ENCODE measurements at regions not wholly inside any gene's neighbourhood (a gene's known extent, or its start where the extent isn't known, plus 50 kb on each side); places are given as distances from the start of the nearest gene placed in this dataset.

DNA sequence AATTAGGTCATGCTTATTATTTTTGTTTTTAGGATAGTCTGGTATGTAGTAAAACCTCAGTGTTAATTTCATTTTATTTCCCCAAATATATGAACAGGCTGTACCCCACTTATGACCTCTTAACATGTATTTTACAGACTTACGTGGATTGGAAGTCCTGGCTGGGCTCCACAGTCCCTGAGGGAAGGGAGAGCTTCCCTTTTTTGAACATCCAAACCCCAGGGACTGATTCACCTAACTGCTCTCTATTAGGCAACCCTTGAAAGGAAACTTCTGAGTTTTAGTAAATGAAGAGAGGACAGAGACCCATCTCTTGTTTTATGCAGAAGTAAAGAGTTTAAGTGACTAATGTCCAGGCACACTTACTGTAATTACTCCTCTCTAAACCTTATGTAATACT lies 233.1 kb upstream of the SPRY1 start:
- in situ Hi-C loops (cut with MboI; ENCODE audit: low sequenced_read_pairs in 4 of 4) (no loop called here), intact Hi-C loops (cut with DNase I; ENCODE audit: low total_unique reads) (no loop called here)
- Histone ChIP-seq H3K4me3 (no peak overlapping the region), H3K9me3 (no peaks in the 10 kb centered on the region), H3K27me3 (no peaks in the 10 kb centered on the region), H3K27ac (no peak overlapping the region), H3K4me1 (no peaks in the 10 kb centered on the region), H3K36me3 (no peaks in the 10 kb centered on the region)
- ATAC-seq: peak; percentile 18 to 23
- DNase-seq: peak in 1 of 2 donors; percentile 2
- no peak for TF ChIP-seq POLR2A (IDR thresholded peaks at IDR 0.05)
- TF ChIP-seq, protein P1, sequence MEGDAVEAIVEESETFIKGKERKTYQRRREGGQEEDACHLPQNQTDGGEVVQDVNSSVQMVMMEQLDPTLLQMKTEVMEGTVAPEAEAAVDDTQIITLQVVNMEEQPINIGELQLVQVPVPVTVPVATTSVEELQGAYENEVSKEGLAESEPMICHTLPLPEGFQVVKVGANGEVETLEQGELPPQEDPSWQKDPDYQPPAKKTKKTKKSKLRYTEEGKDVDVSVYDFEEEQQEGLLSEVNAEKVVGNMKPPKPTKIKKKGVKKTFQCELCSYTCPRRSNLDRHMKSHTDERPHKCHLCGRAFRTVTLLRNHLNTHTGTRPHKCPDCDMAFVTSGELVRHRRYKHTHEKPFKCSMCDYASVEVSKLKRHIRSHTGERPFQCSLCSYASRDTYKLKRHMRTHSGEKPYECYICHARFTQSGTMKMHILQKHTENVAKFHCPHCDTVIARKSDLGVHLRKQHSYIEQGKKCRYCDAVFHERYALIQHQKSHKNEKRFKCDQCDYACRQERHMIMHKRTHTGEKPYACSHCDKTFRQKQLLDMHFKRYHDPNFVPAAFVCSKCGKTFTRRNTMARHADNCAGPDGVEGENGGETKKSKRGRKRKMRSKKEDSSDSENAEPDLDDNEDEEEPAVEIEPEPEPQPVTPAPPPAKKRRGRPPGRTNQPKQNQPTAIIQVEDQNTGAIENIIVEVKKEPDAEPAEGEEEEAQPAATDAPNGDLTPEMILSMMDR (IDR thresholded peaks at IDR 0.05 in 4 of 5, conservative IDR thresholded peaks at IDR 0.05 in 1 of 5): no peak

DNA sequence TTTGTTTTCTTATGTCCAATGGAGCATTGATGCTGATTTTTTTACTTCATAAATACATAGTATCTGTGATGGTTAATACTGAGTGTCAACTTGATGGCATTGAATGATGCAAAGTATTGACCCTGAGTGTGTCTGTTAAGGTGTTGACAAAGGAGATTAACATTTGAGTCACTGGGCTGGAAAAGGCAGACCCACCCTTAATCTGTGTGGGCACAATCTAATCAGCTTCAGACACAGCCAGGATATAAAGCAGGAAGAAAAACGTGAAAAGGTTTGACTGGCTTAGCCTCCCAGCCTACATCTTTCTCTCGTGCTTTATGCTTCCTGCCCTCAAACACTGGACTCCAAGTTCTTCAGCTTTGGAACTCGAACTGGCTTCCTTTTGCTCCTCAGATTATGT lies 230.6 kb upstream of the SPRY1 start:
- in situ Hi-C loops (cut with MboI; ENCODE audit: low sequenced_read_pairs in 4 of 4) (no loop called here), intact Hi-C loops (cut with DNase I; ENCODE audit: low total_unique reads) (no loop called here)
- DNase-seq (no peak), ATAC-seq (no peak)
- Histone ChIP-seq H3K36me3 (no peaks in the 10 kb centered on the region), H3K27me3 (no peaks in the 10 kb centered on the region), H3K27ac (no peak overlapping the region), H3K9me3 (no peaks in the 10 kb centered on the region), H3K4me3 (no peak overlapping the region), H3K4me1 (no peaks in the 10 kb centered on the region)
- TF ChIP-seq, protein P1 (IDR thresholded peaks at IDR 0.05 in 4 of 5, conservative IDR thresholded peaks at IDR 0.05 in 1 of 5): no peak
- TF ChIP-seq POLR2A (IDR thresholded peaks at IDR 0.05): no peak

DNA sequence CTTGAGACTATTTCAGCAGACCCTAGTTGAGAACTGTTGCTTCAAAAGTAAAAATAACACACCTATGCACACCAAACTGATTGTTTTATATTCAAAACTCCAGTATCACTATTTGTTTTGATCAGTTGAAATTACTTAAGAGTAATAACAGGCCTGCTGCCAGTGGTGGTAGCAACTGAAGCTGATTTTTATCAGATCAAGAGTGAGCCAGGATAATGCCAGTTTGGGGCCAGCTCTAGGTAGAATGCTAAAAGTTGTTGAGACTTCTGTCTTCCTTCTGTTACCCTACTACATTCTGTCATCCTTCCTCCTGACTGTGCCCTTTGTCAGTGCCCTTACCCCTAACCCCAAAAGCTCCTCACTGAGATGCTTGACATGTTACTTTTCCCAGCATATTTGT lies 228.7 kb upstream of the SPRY1 start:
- intact Hi-C loops (cut with DNase I; ENCODE audit: low total_unique reads): no loop called here
- DNase-seq (no peak), ATAC-seq (no peak)
- no peaks in the 10 kb centered on the region for H3K27me3 ChIP-seq
- no peaks in the 10 kb centered on the region for H3K9me3 ChIP-seq
- in situ Hi-C loops (cut with MboI; ENCODE audit: low sequenced_read_pairs in 4 of 4): no loop called here
- no peaks in the 10 kb centered on the region for H3K4me1 ChIP-seq
- H3K4me3 ChIP-seq: no peak overlapping the region
- H3K27ac ChIP-seq: no peak overlapping the region
- no peaks in the 10 kb centered on the region for H3K36me3 ChIP-seq
- TF ChIP-seq POLR2A (IDR thresholded peaks at IDR 0.05): no peak
- TF ChIP-seq, protein P1 (IDR thresholded peaks at IDR 0.05 in 4 of 5, conservative IDR thresholded peaks at IDR 0.05 in 1 of 5): no peak

DNA sequence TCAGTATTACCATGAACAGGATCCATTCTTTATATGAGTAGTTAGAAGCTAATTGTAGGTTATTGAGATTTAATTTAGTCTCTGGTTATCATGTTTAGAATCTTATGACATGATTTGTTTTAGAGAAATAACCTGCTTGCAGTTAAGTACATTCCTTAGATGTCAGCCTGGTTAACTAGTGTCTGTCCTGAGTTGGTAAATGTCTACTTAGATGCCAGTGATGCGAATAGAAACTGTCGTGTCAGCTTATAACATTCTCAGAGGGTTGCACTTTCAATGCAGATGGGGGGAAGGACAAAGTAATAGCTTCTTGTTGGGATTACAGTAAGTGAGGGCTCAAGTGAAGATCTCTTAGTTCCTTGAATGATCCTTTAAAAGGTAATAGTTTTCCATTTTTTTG lies 227.8 kb upstream of the SPRY1 start:
- intact Hi-C loops (cut with DNase I; ENCODE audit: low total_unique reads): no loop called here
- TF ChIP-seq, protein P1 (IDR thresholded peaks at IDR 0.05 in 4 of 5, conservative IDR thresholded peaks at IDR 0.05 in 1 of 5): no peak
- H3K36me3 ChIP-seq: no peaks in the 10 kb centered on the region
- H3K27me3 ChIP-seq: no peaks in the 10 kb centered on the region
- H3K4me3 ChIP-seq: no peak overlapping the region
- H3K9me3 ChIP-seq: no peaks in the 10 kb centered on the region
- H3K4me1 ChIP-seq: no peaks in the 10 kb centered on the region
- H3K27ac ChIP-seq: no peak overlapping the region
- in situ Hi-C loops (cut with MboI; ENCODE audit: low sequenced_read_pairs in 4 of 4): no loop called here
- ATAC-seq (no peak), DNase-seq (no peak)

DNA sequence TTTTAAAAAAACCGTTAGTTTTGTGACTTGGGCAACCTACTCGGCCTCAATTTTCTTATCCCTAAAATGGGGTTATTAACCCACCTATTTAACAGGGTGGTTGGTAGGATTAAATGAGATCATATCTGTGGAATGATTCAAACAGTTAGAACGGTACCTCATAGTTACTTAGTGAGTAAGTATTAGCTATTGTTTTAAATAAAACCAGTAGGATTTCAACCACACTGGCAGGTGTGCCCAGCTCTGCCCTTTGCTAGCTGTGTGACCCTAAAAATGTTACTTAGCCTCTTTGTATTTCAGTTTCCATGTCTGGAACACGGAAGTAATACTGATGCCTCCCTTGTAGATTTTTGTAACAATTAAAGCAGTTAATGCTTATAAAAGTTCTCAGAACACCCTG lies 225.8 kb upstream of the SPRY1 start:
- Histone ChIP-seq H3K27ac (no peak overlapping the region), H3K36me3 (no peaks in the 10 kb centered on the region), H3K4me3 (no peak overlapping the region), H3K27me3 (no peaks in the 10 kb centered on the region), H3K4me1 (no peaks in the 10 kb centered on the region), H3K9me3 (no peaks in the 10 kb centered on the region)
- DNase-seq (no peak), ATAC-seq (no peak)
- intact Hi-C loops (cut with DNase I; ENCODE audit: low total_unique reads) (no loop called here), in situ Hi-C loops (cut with MboI; ENCODE audit: low sequenced_read_pairs in 4 of 4) (no loop called here)
- no peak for TF ChIP-seq POLR2A (IDR thresholded peaks at IDR 0.05)
- TF ChIP-seq, protein P1 (IDR thresholded peaks at IDR 0.05 in 4 of 5, conservative IDR thresholded peaks at IDR 0.05 in 1 of 5): no peak

Measured in gastrocnemius medialis (tissue), 4 donors.